Stimulated activated naive CD8-positive, alpha-beta T cell treated with anti-CD3 and anti-CD28 coated beads, Interleukin-15, amount 100 ng/mL, for 72 hours (primary cell): ENCODE measurements at regions not wholly inside any gene's neighbourhood (a gene's known extent, or its start where the extent isn't known, plus 50 kb on each side); places are given as distances from the start of the nearest gene placed in this dataset.
"Not testable (repeated sequence)": the region's sequence is repeated elsewhere in the genome, so short reads cannot be mapped to it uniquely, and the experiment has no call there.

Experiments
- ATAC-seq: fragments of 150-1000 bp; cut with Tn5 transposase; 2 replicates; pipeline ENCODE4 v1.10.0; 2021; ENCODE audit warnings: mild to moderate bottlenecking, moderate library complexity
- DNase-seq, 2 donors: peaks; one replicate each; pipeline ENCODE4 v3.0.0; 2021 to 2022
- H3K27ac Mint-ChIP-seq, 2 donors: one replicate each; pipeline ENCODE4 v1.8.0; 2022; ENCODE audit warnings: mild to moderate bottlenecking in 2 of 2, mixed read lengths in 2 of 2, moderate library complexity in 2 of 2
- H3K27me3 Mint-ChIP-seq: one replicate; pipeline ENCODE4 v1.8.0; 2022; ENCODE audit warnings: mixed read lengths
- H3K4me1 Mint-ChIP-seq: one replicate; pipeline ENCODE4 v1.8.0; 2022; ENCODE audit warnings: mild to moderate bottlenecking, mixed read lengths
- H3K4me3 Mint-ChIP-seq, 2 donors: one replicate each; pipeline ENCODE4 v1.8.0; 2022; ENCODE audit warnings: mild to moderate bottlenecking in 2 of 2, mixed read lengths in 2 of 2, moderate library complexity in 1 of 2
- H3K9me3 Mint-ChIP-seq, 2 donors: one replicate each; pipeline ENCODE4 v1.8.0; 2022; ENCODE audit warnings: mixed read lengths in 2 of 2

- H3K27me3 Mint-ChIP-seq: peaks cover 10% of the 10 kb centered on the region
- ATAC-seq: no peak
- no peaks in the 10 kb centered on the region for H3K4me1 Mint-ChIP-seq
- no peaks in the 10 kb centered on the region for H3K9me3 Mint-ChIP-seq
- no peak overlapping the region for H3K27ac Mint-ChIP-seq
- H3K4me3 Mint-ChIP-seq: no peak overlapping the region
- no peak for DNase-seq
Measured at GRCh38 chr4:109378511-109378910, 55.1 kb upstream of the SEC24B start.

DNA sequence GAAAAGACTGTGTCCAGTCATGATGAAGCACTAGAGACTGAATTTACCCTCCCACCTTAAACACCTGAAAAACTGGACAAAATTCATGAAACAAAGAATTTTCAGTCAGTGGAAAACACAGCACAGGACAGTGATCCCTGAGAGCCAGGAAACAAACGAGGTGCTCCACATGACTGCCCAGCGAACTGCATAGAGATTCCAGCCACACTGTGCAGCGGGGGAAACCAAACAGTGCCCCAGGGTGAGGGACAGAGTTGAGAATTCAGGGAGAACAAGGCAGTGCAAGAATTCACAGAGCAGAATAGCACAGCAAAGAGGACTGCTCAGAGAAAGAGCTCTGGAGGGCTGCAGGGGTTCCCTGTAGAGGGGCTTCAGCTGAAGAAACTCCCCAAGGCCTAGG, 55.5 kb upstream of the SEC24B start:
- no peaks in the 10 kb centered on the region for H3K4me1 Mint-ChIP-seq
- H3K27me3 Mint-ChIP-seq: peaks cover 14% of the 10 kb centered on the region
- no peak for ATAC-seq
- no peaks in the 10 kb centered on the region for H3K9me3 Mint-ChIP-seq
- H3K4me3 Mint-ChIP-seq: no peak overlapping the region
- H3K27ac Mint-ChIP-seq: no peak overlapping the region
- DNase-seq: no peak

DNA sequence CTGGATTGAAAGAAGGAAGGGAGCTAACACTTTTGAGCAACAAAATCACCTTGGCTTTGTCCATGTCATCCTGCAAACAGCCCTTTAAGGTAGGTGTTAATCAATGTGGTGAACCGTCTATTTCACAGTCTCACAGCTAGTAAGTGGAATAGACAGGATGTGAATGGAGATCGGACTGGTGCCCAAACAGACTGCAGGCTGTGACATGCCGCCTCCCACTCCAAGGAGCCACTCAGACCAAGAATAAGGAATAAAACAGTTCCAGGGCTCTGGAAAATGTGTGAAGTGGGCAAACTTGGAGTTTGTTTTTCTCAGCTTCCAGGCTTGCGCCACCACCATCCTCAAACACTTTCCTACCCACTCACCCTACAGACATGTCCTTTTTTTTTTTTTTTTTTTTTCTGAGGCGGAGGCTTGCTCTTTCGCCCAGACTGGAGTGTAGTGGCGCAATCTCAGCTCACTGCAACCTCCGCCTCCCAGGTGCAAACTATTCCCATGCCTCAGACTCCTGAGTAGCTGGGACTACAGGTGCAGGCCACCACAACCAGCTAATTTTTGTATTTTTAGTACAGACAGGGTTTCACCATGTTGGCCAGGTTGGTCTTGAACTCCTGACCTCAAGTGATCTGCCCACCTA, 57.7 kb upstream of the SEC24B start:
- Mint-ChIP-seq H3K27ac (no peak overlapping the region), H3K9me3 (no peaks in the 10 kb centered on the region), H3K27me3 (peaks cover 34% of the 10 kb centered on the region), H3K4me3 (no peak overlapping the region), H3K4me1 (no peaks in the 10 kb centered on the region)
- ATAC-seq: no peak
- DNase-seq: no peak

GRCh38 chr4:109368661-109369060, 65.0 kb upstream of the SEC24B start:
- H3K27me3 Mint-ChIP-seq: peaks cover 64% of the 10 kb centered on the region
- DNase-seq: no peak
- no peak overlapping the region for H3K4me3 Mint-ChIP-seq
- H3K27ac Mint-ChIP-seq: no peak overlapping the region
- no peak for ATAC-seq
- H3K9me3 Mint-ChIP-seq: peaks cover 0 to 7% of the 10 kb centered on the region in 2 donors
- H3K4me1 Mint-ChIP-seq: no peaks in the 10 kb centered on the region

GRCh38 chr4:109365939-109366338, 63.5 kb upstream of the COL25A1 start:
- H3K9me3 Mint-ChIP-seq: peaks cover 0 to 7% of the 10 kb centered on the region in 2 donors
- no peak for DNase-seq
- no peak overlapping the region for H3K4me3 Mint-ChIP-seq
- no peak for ATAC-seq
- H3K27me3 Mint-ChIP-seq: peaks cover 50% of the 10 kb centered on the region
- H3K4me1 Mint-ChIP-seq: peaks cover 2% of the 10 kb centered on the region
- H3K27ac Mint-ChIP-seq: no peak overlapping the region

- not testable (repeated sequence) for H3K27ac Mint-ChIP-seq, H3K4me3 Mint-ChIP-seq, H3K9me3 Mint-ChIP-seq, H3K4me1 Mint-ChIP-seq, ATAC-seq, DNase-seq
- peaks cover 55% of the 10 kb centered on the region for H3K27me3 Mint-ChIP-seq
Measured at GRCh38 chr4:109365297-109365696, 62.8 kb upstream of the COL25A1 start.

GRCh38 chr4:109359040-109359646, 56.7 kb upstream of the COL25A1 start:
- DNase-seq (peak; percentile 17 to 41), ATAC-seq (peak; percentile 95)
- Mint-ChIP-seq H3K27ac (peak overlapping the region in 1 of 2 donors; percentile 40), H3K4me1 (peaks cover 41% of the 10 kb centered on the region), H3K27me3 (peaks cover 55% of the 10 kb centered on the region), H3K9me3 (no peaks in the 10 kb centered on the region), H3K4me3 (peak overlapping the region; percentile 34 to 50)

- no peak overlapping the region for H3K4me3 Mint-ChIP-seq
- no peaks in the 10 kb centered on the region for H3K9me3 Mint-ChIP-seq
- peaks cover 55% of the 10 kb centered on the region for H3K27me3 Mint-ChIP-seq
- H3K4me1 Mint-ChIP-seq: peaks cover 38% of the 10 kb centered on the region
- no peak overlapping the region for H3K27ac Mint-ChIP-seq
- no peak for DNase-seq
- no peak for ATAC-seq
Measured at GRCh38 chr4:109355835-109356234, 53.4 kb upstream of the COL25A1 start.

DNA sequence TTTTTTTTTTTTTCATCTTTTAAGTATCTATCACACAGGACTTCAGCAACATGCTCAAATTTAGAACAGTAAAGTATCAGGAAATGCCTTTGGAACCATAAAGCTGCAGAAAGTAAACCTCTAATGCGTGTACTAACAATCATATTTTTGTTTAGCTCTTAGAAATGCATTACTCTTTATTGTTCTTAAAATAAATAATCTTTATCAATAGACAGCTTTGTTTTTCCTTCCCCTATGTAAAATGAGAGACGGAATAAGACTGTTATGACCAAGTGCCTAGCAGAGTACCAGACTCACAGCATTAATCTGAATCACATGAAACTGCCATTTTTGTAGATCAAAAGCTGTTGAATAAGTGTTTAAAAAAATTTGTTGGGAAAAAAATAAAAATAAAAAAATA, 50.5 kb upstream of the COL25A1 start:
- Mint-ChIP-seq H3K4me3 (no peak overlapping the region), H3K27ac (no peak overlapping the region), H3K9me3 (no peaks in the 10 kb centered on the region), H3K27me3 (peaks cover 44% of the 10 kb centered on the region), H3K4me1 (peaks cover 15% of the 10 kb centered on the region)
- ATAC-seq: no peak
- no peak for DNase-seq
